HUDEP-2 (cell line): ENCODE measurements at regions not wholly inside any gene's neighbourhood (a gene's known extent, or its start where the extent isn't known, plus 50 kb on each side); places are given as distances from the start of the nearest gene placed in this dataset.
"Not testable (repeated sequence)": the region's sequence is repeated elsewhere in the genome, so short reads cannot be mapped to it uniquely, and the experiment has no call there.

ENCODE experiments used
- DNase-seq, 76 experiments: peaks; one replicate each; lab custom pipeline; 2025; ENCODE audit not compliant: unreplicated experiment in 76 of 76; lab: John Stamatoyannopoulos, UW

DNA sequence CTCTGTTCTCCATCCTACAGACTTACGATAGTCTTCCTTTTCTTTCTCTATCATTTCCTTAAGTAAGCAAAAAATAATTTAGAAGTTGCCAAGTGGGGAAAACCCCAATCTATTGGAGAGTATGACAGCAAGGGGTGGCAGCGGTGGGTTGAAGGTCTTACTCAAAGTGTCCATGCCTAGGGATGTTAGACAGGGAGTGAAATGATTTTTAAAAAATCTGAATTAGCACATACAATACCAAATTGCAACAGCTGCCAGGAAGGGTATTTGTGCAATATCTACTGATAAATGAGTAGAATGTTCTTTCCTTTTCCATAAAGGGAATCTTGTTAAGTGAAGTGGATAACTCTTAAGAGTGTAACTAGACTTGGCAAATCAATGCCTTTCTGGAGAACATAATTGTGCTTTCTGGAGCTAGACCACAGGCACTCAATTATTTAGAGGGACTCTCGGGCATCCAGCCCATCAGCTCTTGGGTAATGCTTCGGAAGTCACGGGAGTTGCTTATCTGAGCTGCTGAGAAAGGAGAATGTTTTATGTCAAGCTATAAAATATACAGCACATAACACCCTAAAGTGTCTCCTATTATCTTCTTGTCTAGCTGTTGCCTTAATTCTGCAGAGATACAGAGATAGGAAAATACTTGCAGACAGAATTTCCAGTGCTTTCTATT is 151.5 kb downstream of the KCNJ2 start:
- DNase-seq: no peak

DNA sequence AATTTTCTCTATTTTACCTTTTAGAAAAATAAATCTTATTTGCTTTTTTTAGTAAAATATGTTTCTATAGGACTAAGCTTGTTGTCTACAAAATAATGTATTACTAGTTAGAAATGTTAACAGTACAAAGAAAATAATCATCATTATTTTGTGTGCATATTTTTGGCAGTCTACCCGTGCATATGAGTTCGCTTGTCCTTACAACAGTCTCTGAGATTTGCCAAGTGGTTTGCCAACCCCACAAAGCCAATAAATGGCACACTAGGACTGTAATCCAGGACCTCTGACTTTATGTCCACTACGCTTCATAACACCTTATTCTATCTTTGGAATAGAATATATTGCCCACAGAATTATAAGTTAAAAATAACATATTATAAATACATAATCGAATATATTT is 152.0 kb downstream of the KCNJ2 start:
- no peak for DNase-seq

DNA sequence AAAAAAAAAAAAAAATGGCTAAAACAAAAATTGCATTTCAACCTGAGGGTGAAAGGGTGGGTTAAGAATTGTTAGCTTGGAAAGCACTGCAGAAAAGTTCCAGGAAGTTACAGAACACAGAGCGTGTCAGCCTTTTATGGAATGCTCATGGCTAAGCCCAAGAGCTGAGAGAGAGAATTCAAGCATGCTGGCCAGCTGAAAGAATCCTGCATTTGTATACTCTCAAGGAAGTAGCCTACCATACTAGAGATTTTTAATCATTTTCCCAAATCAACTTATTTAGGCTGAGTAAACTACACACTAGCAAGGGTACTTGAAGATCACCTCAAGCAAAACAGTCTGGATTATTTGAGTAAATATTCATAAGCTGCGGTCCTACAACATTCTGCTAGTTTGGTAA is 153.9 kb downstream of the KCNJ2 start:
- no peak for DNase-seq

DNA sequence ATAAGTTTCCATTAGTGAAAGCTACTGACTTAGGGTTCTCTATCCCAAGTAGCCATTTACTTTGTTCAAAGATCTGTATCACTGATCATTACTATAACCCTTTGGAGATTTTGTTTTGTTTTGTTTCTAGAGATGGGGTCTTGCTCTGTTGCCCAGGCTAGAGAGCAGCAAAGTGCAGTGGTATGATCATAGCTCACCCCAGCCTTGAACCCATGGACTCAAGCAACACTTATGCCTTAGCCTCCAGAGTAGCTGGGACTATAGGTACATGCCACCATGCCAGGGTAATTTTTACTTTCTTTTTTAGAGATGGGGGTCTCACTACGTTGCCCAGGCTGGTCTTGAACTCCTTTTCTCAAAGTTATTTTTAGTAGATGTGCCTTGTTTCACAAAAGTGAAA is 154.7 kb downstream of the KCNJ2 start:
- DNase-seq: no peak

DNA sequence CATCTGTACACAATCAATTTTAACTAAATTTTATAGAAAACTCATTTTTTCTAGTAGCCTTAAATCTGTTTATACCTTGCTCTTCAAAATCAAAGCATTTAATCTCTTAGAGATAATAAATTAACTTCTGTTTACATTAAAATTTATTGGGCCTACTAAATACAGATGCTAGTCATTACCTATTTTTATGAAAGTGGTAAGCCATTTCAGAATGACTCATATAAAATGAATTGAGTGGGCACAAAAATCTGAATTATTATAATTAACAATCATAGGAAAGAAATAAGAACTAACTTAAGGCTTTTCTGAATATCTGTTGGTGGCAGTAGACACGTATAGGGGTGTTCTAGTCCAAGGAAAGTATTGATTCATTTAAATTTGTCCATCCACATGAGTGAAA is 157.9 kb downstream of the KCNJ2 start:
- no peak for DNase-seq

DNA sequence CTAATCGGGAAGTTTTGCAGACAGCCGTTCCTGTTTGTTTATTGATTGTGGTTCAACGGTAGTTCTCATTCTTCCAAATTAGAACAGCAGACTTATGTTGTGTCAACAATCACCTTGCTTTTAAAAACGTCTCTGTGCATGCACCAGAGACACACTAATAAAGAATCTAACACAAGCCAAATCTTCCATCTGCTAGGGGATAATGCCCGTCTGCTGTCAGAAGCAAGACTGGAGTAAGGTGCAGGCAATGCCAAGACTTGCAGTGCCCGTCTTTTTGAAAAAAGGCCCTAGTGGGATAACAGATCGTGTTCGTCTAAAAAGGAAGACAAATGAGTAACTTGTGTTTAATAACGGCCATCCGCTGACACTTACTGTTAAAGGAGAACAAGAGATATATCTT is 158.4 kb downstream of the KCNJ2 start:
- no peak for DNase-seq

DNA sequence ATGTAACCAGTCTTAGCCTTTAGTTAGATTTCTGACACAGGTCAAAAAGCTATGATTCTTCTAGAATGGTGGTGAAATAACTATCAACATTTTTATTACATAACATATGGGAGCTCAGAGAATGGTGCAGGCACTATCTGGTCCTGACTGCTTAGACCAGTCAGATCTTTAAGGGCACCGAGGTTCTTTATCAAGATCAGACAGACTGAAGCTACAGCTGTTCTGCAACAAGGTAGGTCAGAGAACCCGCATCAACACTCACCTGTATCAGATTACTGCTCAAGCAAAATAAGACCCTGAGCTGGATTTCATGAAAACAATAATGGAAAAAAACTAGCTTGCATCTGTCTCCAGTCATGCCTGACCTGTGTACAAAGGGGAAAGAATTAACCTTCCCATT is 160.4 kb downstream of the KCNJ2 start:
- no peak for DNase-seq

DNA sequence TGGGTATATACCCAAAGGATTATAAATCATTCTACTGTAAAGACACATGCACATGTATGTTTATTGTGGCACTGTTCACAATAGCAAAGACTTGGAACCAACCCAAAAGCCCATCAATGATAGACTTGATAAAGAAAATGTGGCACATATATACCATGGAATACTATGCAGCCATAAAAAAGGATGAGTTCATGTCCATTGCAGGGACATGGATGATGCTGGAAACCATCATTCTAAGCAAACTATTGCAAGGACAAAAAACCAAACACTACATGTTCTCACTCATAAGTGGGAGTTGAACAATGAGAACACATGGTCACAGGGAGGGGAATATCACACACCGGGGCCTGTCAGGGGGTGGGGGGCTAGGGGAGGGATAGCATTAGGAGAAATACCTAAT is 161.7 kb downstream of the KCNJ2 start:
- not testable (repeated sequence) for DNase-seq

DNA sequence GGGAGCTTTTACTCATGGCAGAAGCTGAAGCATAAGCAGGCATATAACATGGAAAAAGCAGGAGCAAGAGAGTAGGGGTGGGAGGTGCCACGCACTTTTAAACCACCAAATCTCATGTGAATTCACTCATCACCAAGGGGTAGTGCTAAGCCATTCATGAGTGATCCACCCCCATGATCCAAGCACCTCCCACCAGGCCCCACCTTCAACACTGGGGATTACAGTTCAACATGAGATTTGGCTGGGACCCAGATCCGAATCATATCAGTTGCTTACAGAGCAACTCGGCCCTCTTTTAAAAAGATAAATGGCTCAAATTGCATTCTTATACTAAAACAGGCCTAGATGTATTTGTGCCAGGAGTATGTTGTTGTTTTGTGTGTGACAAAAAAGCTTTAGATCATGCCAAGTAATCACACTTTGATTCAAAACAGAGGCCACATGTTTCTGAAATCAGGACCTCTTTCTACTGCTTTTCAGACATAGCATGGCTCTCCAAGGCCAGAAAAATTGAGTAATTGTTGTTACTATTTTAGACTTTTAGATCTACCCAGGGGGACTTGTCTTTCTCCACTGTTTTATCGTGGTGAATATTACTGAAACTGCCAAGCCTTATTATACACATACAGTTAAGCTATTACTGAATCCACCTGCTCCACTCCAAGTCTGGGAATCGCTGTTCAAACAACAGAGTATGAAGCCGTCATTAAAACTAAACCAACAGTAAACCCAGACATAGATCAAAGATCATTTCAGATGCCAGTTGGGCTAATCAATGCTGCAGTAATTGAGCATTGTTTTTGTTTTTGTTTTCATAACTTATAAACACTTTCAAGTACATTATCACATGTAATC is 163.3 kb downstream of the KCNJ2 start:
- peak in 2 of 76 experiments; percentile 1 to 8 for DNase-seq

DNA sequence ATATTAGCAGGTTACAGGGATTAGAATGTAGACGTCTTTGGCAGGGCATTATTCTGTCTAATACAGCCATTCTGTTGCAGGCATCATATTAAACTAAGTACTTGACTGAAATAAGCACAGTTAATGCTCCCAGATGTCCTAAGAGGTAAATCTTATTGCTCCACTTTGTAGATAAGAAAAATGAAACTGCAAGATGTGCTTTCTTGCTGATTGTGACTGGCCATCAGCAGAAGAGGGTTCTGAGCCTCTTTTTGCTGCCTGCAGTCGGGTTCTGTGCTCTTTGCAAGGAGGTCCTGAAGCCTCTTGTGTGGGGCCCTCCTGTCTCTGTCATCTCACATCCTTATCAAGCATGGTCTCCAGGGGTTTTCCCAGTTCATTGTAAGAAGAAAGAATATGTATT is 167.1 kb downstream of the KCNJ2 start:
- no peak for DNase-seq

DNA sequence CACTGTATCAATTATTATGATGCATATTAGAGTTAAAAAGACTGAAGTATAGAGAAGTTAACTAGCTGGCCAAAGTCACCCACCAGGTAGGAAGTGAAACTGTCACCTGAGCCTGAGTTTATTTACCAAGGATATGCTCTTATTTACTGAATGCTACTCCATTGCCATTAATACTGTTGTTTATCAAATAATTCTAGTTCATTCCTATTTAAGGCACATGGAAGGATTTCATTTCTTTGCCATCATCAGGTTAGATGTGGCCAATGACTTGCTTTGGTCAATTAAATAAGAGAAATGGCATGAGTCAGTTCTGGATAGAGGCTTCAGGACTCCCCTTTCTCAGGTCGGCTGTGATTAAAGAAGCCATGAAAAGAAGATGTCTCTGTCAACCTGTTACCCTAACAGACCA is 169.6 kb downstream of the KCNJ2 start:
- no peak for DNase-seq

DNA sequence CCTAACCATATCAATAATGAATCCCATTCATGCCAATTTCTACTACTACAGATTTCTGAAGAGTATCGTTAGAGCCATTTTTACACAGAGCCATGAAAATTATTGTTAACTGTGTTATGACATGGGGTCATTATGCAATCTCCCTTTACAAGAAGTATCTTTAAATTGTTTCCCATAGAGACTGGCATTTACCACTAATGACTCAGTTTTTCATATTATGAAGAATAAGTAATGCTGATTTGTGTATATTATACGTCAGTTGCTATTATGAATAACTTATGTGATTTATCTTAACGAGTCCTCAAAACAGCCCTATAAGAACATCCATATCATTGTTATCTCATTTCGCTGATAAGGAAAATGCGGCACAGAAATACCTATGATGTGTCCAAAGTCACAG is 173.8 kb downstream of the KCNJ2 start:
- no peak for DNase-seq

DNA sequence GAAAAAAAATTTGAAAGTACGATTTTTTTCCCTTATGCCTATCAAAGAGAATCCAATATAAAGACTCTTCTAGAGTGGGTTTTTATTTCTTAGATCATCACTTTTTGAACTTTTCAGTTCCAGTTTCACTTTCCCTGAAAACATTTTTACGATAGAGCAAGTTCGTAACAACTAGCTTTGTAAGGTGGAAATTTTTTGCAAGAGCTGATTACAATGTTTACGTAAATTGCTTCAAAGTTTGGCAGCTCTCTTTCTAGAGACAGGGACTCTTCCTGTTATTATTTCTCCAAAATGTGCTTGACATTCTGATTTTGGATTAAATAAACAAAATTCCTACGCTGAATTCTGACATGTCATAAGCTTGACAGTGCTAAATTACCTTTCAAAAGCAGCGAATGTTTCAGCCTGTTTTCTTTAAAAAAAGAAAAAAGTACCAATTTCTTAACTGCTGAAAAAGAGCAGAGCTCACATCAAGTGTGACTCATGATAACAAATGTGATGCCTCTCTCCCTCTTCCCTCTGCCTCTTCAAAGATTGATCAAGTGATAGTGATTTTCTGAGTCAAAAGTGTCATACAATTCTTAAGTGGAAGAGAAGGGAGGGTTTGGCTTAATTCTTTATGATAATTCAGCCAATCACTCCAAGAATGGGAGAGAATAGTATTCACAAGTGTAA is 175.2 kb downstream of the KCNJ2 start:
- DNase-seq: no peak

DNA sequence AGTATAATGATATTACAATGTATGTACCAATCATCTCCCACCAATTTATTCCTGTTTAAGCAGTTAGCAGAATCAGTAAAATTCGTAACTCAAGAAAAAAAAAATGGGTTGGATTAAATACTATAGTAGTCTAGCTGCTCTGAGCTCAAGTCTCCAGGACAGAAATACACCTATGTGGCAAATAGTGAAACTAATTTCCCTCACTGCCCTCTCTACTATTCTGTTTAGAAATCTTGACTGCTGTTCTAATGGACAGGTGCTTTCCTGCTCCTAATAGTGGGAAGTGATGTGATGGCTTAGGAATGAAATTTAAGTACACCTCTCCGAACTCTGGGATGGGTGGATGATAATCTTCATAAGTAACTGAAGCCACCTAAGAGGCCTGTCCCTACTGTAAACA is 175.7 kb downstream of the KCNJ2 start:
- no peak for DNase-seq

DNA sequence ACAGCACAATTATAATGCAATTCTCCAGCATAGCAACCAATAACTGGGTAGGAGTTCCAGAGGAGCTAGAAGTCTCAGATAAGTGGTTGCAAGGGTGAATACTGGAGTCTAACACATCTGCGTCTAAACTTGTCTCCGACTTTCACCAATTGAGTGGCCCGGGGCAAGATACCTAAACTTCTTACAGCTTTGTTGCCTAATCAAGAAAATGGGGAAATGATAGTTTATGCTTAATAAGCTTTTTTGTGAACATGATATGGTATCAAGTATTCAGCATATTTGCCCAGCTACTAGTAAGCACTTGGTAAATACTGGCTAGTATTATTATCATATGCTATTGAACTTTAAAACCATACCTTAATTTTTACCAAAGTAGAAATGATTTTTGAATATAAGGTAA is 183.5 kb downstream of the KCNJ2 start:
- DNase-seq: no peak

DNA sequence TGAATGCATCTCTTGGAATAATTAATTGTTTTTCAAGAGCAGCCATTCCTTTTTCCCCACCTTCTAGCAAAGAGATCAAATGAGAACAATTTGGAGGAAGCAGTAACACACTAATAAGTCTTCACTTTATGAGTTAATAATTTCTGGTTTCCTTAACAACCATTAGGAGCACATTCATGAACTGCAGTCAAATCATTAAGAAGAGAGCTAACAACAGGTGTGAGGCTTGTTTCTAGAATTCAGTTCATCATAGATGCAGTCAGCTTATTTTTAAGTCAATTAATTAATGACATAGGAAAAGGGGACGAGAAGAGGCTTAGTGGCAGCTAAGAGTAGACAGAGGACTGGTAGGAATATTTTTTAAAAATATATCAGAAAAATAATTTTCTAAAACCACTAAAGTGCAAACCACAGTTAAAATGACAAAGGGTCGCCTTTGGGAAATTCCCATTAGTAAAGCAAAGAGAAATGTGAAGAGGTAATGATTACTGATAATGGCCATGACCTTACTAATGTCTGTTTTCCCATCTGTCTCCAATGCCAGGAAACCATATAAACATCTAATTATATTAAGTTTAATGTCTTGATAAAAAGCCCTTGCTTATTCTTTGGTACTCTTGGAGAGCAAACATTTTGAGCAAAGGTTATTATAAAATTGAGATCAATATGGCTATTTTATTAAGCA is 184.2 kb downstream of the KCNJ2 start:
- no peak for DNase-seq

DNA sequence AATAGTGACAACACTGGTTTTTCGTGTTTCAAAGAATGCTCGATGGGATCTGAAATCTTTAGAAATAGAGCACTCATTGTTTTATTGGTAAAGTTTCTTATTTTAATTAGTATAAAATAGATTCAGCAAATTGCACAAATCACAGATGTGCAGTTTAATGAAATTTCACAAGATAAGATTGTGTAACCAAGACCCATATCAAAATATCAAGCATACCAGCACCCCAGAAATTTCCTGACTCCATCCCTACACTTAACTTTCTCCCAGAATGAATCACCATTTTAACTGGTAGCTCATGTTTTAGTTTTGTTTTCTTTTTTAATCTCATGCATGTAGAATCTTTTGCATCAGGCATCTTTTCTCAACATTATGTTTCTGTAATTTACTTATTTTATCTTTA is 185.9 kb downstream of the KCNJ2 start:
- DNase-seq: no peak

DNA sequence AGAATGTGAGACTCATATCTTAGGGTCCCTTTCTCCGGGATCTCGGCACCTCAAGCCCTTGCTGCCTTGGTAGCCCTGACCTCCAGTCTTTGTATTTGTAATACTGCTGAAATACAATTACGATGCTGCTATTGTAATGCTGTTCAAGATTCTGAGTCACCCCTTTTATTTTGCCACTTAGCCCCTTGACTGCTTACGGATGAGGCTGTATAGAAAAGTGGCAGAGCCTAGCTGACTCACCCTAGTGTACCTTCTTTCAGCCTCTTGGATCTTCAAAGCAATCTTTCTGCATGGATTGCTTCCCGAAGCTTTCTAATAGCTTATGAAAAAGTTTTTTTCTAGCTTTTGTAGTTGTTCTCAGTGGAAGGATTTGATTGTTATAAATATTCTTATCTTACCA is 187.9 kb downstream of the KCNJ2 start:
- DNase-seq: no peak

DNA sequence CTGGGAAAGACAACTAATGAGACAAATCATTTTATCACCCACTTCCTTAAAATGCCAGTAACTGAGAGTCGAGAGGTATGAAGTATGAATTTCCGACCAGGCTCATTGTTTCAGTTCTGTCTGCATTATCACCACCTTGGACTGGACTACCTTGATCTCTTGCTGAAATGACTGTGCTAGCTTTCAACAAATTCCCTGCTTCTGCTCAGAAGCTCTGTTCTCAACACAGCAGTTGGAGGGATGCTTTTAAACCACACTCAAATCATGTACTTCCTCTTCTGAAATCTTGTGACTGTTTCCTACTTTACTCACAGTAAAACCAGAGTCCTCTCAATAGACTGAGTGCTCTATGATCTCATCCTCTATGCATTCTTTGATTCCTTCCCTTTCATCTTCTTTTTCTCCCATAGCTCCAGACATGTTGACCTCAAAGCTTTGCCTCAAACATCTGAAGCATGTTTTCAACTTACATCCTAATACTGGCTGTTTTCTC is 195.8 kb downstream of the KCNJ2 start:
- DNase-seq: no peak

DNA sequence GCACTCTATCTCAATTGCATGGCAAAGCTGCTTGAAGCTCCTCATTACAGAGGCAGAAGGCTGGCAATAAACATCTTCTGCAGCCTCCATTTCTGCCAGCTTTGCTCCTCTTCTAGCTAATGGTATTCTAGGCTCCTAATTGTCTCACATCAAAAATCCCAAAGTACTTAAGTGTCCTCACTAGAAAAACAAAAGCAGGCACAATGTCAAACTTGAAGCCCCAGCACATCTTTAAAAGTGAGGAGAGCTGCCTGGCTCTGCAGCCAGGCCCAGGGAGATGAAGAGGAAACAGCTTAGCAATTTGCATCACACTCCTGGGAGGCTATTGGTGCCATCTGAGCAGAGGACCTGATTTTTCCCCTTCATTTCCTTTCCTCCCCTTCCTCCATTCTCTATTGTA is 197.1 kb downstream of the KCNJ2 start:
- no peak for DNase-seq

DNA sequence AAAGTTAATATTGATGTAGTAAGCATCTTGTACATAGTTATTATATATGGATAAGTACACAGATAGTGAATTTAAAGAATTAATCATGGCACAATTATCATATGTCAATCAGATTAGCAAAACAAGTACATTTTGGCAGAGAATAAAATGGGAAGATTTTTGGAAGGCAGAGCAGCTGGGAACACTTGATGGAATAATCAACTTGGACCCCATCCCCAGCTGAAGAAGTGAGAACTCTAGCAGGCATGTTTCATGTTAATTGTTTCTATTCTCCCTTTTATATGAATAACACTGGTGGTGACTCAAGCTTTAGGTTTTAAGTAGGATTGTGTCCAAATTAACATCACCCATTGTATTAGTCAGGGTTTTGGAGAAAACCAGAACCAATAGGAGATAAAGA is 198.7 kb downstream of the KCNJ2 start:
- DNase-seq: no peak
